Fibroblast of skin of left quadriceps (primary cell): ENCODE measurements at regions not wholly inside any gene's neighbourhood (a gene's known extent, or its start where the extent isn't known, plus 50 kb on each side); places are given as distances from the start of the nearest gene placed in this dataset.

Experiments
- DNase-seq, 2 experiments: peaks; one replicate each; pipeline ENCODE4 v3.0.0-alpha.2; 2013; ENCODE audit warnings: low read depth in 2 of 2

DNA sequence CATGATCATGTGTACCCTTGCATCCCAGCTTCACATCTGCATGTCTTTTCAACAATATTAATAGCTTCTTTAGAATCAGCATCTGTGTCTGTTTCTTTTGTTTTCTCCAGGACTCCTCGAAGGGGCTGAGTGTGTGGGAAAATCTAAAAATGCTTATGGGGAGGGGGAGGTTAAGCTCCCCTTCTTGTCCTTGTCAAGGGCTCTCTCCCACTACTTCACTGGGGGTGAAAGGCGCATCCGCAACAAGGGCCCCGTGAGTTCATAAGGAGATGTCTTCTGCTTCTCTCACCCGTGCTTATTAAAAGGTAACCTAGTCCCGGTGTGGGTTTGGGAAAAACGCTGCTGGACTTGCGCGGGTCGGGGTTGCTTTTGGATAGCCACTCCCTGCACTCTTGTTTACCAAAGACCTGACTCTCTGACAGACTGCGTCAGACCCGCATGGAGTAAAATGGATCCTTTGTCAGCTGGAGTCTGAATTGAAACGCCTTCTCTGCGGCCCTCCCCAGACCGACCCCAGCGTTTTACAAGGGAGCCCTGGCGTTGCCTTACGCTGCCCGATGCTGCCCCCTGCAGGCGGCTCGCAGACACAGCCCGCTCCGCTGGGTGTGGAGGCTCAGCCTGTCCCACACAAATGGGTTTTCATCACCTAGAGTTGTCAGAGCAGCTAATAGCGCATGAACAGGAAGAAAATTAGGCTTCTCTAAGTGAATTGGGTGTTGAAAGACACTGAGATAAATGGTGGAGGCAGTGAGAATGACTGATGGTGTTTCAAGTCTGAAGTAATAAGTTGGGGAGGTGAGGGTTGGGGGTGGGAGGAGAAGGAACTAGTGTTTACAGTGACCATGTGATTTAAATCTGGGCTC lies 53.8 kb downstream of the IER5 start:
- peak; percentile 69 to 71 for DNase-seq

DNA sequence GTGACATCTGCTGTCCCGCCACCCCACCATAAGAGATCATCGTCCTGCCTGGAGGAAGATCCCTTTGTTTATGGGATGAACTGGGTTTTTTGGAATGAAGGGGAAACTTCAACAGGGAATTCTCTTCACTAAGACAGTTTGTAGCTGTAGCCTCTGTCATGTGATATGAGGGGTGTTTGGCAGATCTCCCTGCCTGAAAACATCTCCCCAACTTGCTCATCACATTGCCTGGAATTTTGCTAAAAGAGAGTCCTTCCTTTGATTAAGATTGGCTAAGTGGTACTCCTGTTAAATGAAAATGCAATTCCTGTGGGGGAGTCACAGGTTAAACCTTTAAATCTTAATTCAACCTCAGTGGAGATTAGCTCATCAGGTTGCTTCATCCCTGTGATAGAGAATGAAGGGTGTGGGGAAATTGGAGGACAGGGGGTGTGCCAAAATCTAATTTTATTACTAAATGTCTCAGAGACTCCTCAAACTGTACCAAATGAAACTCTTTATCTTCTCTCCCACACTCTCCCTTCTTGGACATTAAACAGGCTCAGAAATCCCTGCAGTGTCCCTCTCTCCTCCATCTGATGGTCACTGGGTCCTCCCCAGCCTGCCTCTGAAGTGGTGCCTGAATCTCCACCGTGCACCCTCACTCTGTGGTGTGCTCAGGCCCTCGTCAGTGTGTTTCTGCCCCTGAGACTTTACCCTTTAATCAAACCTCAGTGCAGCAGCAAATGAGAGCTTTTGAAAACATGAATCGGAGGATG lies 54.8 kb downstream of the IER5 start:
- DNase-seq = no peak

DNA sequence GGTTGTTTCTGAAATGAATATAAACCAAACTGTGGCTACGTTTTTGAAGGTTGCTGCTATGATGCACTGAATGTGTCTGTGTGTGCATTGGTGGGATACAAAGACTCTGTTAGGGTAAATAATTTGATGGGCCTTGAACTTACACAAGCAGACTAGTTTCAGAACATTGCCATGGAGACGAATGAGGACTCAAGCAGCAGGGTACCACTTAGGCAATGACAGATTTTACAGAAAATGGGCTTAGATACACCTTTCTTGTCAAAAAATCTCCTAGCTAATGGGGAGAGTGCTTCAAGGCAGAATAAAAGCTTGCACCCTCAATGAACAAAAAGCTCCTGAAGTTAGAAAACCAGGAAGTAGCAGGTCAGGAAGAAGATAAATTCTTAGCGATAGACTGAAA lies 55.7 kb downstream of the IER5 start:
- no peak for DNase-seq

DNA sequence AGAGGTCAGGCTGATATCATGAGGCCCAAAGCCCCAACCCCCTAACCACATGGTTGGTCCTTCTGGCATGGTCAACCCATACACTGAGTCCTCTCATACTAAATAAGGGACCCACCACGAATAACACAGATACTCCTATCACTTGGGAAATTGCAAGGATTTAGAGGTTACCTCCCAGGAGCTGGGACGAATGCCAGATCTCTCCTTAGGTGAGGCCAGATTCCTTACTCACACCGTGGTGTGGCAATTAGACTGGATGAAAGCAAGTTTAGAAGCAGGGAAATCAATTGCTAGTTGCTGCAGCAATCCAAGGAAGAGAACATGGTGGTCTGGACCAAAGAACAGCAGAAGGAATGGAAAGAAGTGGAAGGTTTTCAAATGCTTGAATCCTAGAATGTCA lies 60.1 kb downstream of the IER5 start:
- no peak for DNase-seq

DNA sequence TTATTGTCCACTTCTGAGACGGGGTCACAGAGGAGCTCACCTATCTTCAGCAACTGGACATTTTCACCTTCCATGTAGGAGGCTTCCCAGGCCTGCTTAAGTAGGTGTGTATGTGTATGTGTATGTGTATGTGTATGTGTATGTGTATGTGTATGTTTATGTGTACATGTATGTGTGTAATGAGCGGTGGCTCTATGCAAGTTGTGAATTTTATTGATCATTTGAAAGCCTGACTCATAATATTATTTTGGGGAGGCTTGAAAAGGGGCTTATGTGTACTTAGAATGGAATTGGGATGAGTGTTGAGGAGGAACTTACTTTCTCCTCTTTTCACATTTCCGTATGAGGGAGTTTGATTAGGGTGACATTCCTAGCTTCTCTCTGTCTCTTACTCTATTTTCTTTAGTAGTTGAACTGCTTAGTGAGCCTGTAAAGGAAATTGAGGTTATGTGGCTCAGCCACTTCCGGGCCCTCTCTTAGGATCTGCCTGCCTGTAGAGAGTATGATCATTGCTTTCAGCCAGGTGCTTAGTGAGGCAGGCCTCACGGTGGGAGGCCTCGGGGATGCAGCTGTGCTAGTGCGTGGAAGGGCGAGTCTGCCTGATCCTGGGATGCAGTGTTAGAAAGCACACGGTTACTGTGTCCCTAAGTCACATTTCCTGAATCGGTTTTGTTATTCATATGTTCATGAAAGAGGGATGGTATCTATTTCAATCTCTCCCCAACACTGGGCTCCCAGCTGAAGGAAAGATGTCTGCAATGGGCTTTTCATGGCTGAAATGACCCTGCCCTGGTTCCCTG lies 61.0 kb downstream of the IER5 start:
- no peak for DNase-seq

DNA sequence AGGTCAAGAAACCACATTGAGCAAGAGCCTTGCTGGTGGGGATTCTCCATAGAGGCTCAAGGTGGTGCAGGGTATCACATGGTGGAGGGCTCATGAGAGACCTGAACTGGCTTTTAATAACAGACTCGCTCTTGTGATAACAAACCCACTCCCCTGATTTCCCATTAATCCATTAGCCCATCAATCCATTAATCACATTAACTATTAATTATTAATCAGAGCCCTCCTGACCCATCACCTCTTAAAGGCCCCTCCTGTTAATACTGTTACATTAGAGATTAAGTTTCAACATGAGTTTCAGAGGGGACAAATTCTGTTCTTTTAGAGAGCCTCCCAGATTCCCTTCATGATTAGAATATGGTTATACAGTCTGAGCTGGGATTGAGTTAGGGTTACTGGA lies 61.8 kb downstream of the IER5 start:
- no peak for DNase-seq

DNA sequence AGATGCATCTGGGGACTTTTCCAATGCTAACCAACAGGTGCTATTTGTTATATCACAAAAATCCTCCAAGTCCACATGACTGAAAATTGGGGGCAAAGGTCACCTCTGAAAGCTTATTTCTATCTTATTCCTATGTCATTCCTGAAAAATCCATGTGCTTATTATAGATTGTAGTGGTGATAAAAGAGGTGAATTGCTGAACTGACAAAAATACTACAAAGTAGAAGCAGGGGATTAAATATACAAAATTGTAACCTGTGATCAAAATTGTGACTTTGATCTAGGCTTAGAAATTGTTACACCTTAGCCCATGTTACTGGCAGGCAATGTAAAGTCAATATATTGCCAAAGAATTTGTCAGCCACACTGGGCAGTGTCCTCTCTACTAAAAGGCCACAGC lies 62.3 kb downstream of the IER5 start:
- DNase-seq = no peak

DNA sequence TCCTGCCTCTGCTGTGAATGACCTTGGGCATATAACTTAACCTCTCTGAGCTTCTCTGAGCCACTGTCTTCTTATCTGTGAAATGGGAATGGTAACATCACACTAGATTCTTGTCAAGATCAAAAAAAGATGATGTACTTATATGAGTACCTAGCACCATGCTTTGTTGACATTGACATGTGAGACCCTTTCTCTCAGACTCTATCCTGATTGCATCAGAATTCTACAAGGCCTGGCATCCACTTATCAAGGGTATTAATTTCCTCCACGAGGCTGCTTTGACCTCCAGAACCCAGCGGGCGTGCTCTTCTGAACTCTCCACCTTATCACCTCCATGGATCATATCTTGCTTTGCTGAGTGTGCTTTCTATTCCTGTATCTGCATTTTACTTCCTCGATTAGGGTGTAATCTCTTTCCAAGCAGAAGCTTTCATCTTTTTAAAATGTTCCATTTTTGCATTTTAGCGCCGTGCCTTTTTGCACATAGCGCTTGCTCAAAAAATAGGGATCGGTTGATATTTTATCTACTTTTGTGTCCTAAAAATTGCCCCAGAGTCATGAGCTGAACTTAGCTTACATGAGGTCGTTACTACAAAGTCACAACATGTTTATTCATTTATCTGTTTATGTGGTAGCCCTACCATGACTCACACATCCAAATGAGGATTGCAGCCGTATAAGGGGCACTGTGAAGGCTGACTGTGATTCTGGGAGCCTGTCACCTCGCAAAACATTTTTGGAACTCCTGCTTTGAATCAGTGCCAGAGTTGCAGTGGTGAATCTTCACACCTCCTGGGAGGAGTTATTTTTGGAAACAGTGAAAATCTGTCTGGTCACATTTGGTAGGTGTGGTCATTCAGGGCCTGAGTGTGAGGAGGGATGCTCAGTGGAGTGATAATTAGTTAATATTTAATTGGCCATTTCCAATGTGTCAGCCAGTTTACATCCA lies 63.2 kb downstream of the IER5 start:
- no peak for DNase-seq

DNA sequence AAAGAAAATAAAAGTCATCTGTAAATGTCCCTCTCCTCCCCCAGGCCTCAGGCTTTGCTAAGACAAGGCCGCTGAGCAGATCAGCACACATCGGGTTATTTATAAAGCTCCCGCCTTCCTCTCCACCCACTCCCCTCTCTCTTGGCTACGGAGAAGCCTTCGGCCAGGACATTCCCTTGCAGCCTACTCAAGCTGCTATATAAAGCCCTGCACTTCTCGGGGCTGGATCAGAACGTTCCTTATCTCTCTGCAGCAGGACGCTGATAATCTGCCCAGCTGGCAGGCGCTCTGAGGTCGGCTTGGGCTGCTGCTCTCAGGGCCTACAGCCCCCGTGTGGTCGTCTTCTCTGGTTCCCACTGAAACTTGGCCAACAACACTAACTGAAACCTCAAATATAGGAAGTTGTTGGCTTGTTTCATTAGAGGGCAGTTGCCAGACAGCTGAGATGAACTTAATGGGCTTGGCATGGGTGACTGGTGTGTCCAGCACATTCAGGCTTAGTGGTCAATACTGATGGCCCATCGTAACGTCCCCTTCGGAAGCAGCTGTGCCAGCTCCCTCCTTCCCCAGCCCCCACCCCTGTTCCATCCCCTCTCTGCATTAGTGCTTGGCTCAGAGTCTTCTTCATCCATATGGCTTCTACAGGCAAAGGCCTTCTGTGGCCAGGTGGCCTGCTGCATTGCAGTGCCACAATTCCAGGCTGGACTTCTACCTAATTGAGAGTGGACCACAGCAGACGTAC lies 64.6 kb downstream of the IER5 start:
- DNase-seq = no peak

DNA sequence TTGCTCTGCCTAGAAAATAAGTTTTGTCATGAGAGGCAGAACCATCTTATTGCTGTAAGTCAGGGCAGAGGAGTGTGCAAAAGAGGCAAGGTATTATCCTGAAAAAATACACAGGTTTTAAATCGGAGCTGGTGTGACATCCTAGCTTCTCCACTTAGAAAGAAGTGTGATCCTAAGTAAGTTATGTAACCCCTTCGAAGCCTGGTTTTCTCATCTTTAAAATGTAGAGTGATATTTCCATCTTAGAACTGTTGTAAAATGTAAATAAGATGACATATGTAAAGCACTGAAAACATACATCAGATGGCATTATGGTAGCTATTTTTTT lies 65.1 kb downstream of the IER5 start:
- no peak for DNase-seq

DNA sequence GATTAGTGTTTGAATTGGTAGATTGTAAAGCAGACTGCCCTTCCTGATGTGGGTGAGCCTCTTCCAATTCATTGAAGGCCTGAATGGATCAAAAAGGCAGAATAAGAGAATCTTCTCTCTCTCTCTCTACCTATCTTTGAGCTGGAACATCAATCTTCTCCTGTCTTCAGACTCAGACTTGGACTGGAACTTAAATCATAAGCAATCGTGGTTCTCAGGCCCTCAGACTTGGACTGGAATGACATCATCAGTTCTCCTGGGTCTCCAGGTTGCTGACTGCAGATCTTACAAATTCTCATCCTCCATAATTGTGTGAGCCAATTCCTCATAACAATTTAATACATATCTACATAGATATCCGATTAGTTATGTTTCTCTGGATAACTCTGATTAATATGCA lies 66.8 kb downstream of the IER5 start:
- no peak for DNase-seq

DNA sequence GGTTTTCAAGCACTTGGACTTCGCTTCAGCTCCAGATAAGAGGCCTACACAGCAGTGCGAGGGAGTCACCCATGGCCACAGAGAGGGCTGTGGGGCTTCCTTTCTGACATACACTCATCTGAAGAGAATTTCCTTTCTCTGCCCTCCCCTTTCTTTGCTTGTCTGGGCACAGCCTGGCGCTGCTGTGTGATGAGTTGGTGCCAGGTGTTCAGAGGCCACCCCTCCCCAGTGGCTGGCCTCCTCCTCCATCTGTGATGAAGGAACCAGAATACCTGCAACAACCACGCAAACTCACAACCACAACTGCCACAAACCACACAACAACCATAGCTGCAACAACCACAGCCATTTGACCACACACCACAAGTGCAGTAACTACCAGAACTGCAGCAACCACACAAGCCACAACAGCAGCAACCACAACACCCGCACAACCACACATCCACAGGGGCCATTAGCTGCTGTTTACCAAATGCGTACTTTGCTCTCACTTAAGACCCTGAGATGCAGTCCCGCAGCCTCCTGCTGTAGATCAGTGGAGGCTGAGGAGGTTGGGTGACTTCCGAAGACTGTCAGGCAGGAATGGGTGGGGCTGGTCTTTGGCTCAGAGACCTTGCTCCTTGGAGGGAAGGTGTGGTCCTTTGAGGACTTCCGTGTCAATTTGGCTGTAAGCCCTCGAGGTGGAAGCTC lies 71.1 kb downstream of the IER5 start:
- DNase-seq = no peak

DNA sequence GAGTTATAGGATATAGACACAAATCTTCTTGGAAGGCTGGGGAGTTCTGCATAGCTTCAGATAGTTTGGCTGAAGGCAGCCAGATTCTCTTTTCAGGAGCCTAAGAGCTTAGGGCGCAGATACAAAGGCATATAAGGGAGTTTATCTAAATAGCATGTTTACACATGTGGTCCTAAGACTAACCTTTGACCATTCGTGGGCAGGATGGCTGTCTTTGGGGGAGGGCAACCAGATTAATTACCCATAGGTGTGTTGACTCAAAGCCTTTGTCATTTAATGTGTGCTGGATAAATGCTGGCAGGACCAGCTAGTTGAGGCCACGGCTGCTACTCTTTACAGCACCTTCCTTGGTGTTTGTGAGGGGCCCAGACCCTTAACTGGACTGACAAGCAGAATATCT lies 71.8 kb downstream of the IER5 start:
- DNase-seq = no peak

DNA sequence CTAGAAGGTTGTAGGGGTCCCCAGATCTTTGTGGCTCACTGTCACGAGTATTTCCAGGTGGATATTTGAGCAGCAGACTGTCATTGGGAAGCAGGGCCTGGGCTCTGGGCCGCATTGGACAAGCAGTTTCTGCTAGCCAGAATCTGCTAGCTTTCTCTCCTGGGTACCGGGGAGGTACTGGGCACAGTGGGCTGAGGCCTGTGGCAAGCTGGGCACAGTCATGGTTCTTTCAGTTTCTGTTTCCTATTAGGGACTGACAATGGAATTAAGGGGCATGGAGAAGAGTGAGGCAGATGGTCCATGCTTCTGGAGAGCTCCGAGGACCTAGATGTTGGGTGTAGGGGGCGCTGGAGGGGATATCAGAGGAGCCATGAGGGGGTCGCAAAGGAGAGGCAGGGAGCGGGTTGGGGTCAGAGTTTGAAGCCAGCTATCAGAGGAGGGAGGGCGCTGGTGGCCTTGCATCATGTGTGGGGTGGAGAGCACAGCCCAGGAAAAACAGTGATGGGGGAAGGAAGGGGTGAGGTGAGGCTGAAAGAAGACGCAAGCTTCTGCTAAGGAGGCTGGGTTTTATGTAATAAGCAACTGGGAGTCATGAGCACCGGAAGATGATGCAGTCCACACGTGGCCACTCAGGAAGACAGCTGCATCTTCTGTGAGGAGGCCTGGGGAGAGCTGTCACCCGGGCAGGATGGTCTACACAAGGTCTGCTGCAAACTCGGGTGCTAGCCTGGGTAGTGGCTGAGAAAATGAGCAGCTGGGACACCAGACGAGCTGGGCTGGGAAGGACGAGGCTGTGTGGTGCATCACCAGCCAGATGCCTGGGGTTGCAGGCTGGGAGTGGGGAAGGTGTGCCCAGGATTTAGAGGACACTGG lies 72.7 kb downstream of the IER5 start:
- DNase-seq = no peak

DNA sequence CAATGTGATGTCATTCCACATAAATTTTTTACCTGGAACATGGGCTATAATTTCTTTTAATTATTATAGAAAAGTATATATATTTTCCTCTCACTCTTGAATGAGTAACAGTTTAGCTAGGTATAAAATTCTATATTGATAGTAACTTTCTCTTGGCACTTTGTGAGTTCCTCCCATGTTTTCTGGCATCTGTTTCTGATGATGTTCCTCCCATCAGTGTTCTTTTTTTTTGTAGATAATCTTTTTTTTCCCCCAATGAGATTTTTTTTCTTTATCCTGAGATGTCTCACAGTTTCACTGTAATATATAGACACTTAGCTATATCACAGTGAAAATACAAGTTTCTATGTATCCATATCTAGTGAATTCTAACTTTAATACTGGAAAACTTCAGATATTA lies 75.2 kb downstream of the IER5 start:
- no peak for DNase-seq

DNA sequence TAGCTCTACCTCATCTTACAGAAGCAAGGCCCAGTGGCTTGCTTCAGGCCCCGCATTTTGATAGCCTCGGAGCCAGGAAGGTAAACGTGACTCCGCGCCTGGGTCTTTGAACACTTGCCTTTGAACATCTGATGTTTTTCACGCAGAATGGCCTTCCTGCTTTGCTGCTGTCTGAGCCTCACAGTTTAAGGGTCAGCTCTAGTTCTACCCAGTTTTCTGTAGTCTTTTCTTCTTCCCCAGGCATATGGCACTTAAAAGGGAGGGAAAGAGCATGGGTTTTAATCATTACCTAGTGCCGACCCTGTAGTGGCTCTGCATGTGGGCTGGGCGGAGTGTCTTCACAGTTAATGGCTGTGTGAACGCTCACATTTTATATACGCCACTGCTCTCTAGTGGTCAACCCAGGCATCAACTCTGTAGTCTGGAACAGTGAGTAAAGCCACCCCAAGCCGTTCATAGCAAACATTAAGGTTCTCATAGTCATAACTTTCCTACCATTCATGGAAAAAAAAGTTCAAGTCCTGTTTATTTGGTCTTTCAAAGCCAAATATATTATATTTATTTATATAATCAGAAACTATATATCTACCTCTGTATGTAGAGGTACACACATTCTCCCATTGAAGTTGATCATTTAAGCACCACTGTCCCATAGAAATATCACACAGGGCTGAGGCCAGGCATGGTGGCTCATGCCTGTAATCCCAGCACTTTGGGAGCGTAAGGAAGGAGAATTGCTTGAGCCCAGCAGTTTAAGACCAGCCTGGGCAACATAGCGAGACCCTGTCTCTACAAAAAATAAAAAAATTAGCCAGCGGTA lies 78.1 kb downstream of the IER5 start:
- peak; percentile 46 to 56 for DNase-seq

DNA sequence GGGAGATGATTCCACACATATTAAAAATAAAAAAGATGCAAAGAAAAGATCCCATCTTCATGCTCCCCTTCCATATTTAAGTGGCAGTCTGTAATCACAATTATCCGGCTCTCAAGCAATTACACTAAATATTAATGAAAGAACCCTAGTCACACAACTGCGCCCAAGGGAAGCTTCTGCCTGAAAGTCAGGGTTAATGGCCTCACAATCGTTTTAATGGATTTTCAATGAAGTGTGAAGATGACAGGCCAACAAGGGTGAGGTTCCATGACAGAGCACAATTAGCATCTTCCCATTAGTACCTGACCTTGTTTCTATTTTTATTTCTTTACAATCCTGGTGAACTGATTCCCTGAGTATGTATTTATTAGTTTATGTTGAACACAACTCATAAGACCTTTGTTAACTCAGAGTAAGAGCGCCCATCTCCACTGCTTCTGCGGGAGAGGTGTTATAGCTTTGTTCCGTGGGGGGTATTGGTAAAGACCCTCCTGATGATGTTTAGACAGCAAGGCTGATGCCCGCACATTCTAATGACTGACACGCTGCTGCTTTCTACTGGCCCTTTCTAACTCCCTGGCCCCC lies 80.9 kb downstream of the IER5 start:
- no peak for DNase-seq

DNA sequence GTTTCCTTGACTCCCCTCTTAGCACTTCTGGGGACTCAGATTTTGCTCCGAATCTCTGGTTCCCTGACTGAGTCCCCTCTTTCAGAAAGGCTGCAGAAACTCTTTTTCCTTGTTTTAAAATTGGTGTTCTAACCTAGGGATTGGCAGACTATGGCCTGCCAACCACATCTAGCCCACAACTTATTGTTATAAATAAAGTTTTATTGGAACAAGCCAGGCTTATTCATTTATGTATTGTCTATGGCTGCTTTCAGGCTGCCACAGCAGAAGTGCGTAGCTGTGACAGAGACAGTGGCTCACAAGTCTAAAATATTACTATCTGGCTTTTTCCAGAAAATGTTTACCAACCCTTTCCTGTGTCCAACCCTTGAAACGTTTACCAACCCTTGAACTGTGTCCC lies 81.7 kb downstream of the IER5 start:
- no peak for DNase-seq
